K562 (cell line): ENCODE measurements at regions not wholly inside any gene's neighbourhood (a gene's known extent, or its start where the extent isn't known, plus 50 kb on each side); places are given as distances from the start of the nearest gene placed in this dataset.

Experiments used
- ATAC-seq: fragments of 200-7000 bp; cut with Tn5 transposase; 3 replicates; pipeline ENCODE4 v1.9.1; 2020; ENCODE audit warnings: moderate library complexity
- BruUV-seq: library from RNA; stranded (reverse); fragments of 400-500 nt; replicated peaks from 2 replicates; lab custom pipeline; 2021; lab: Mats Ljungman, UMichigan
- CTCF ChIA-PET: fragments of 300-600 bp; formaldehyde crosslinking; extraction: SDS; loops from one replicate; lab custom pipeline; 2021; ENCODE audit warnings: low intra/inter-chr PET ratio; lab: Yijun Ruan, JAX
- POLR2A ChIA-PET: fragments of 300-600, 350-650 bp; sonication (Branson Sonifier 250); formaldehyde crosslinking; extraction: SDS; loops from one replicate; lab custom pipeline; 2021; ENCODE audit warnings: antibody characterized with exemption, inconsistent platforms; lab: Yijun Ruan, JAX
- DNase-seq, 4 experiments: peaks; one replicate each; pipeline versions ENCODE4 v3.0.0 to v3.0.0-alpha.2; 2011 to 2018; ENCODE audit warnings: low spot score in 3 of 4, mixed read lengths in 3 of 4; ENCODE audit errors: extremely low read depth in 1 of 4
- FAIRE-seq: peaks from 2 replicates; lab custom pipeline; 2011; peaks lifted over from hg19 to GRCh38; lab: Jason Lieb, UNC
- H2AFZ ChIP-seq: 2 replicates; pipeline ENCODE4 v1.6.0; 2011; ENCODE audit warnings: low read depth, low read length, control low read depth, inconsistent platforms
- H3K27ac ChIP-seq: fragments of 200-600 bp; 3 replicates; pipeline ENCODE4 v1.8.0; 2011; ENCODE audit warnings: low read depth, mild to moderate bottlenecking, control low read depth, inconsistent platforms, low read length, moderate library complexity, mixed read lengths; ENCODE audit errors: extremely low read depth
- H3K27me3 ChIP-seq, 2 experiments: fragments of 300-600 bp in 1 of 2; 2 replicates in 1 of 2; 3 replicates in 1 of 2; pipeline versions ENCODE4 v1.6.0 to v1.8.0; 2011; ENCODE audit warnings: inconsistent platforms in 2 of 2, low read length in 2 of 2, mild to moderate bottlenecking in 1 of 2, mixed read lengths in 1 of 2, moderate library complexity in 1 of 2; ENCODE audit not compliant: control insufficient read depth in 2 of 2, insufficient read depth in 2 of 2
- H3K36me3 ChIP-seq: fragments of 300-600 bp; 3 replicates; pipeline ENCODE4 v1.8.0; 2011; ENCODE audit warnings: mild to moderate bottlenecking, low read length, inconsistent platforms; ENCODE audit not compliant: control insufficient read depth, insufficient read depth
- H3K4me1 ChIP-seq, 2 experiments: fragments of 200-600 bp in 1 of 2; replicated peaks in 1 of 2; 2 replicates in 1 of 2; 3 replicates in 1 of 2; pipeline versions ENCODE4 v1.5.1 to v1.8.0; 2011; ENCODE audit warnings: inconsistent platforms in 2 of 2, low read length in 2 of 2, mild to moderate bottlenecking in 1 of 2, mixed read lengths in 1 of 2, moderate library complexity in 1 of 2; ENCODE audit not compliant: control insufficient read depth in 2 of 2, insufficient read depth in 2 of 2
- H3K4me2 ChIP-seq: 2 replicates; pipeline ENCODE4 v1.6.1; 2011; ENCODE audit warnings: low read length, control low read depth, inconsistent platforms, mixed read lengths; ENCODE audit not compliant: insufficient read depth
- H3K4me3 ChIP-seq: fragments of 200-600 bp; sonication (generic), shearing (Covaris generic); 2 replicates; pipeline ENCODE4 v1.5.1; 2016; ENCODE audit warnings: control low read depth, inconsistent platforms
- H3K79me2 ChIP-seq: fragments of 200-600 bp; 3 replicates; pipeline ENCODE4 v1.8.0; 2011; ENCODE audit warnings: low read length, inconsistent platforms; ENCODE audit not compliant: control insufficient read depth, insufficient read depth
- H3K9ac ChIP-seq, 2 experiments: 2 replicates each; pipeline versions ENCODE4 v1.6.0 to v1.6.1; 2011; ENCODE audit warnings: low read depth in 2 of 2, low read length in 2 of 2, control low read depth in 1 of 2, inconsistent platforms in 1 of 2, mild to moderate bottlenecking in 1 of 2, mixed read lengths in 1 of 2; ENCODE audit not compliant: insufficient read depth in 1 of 2
- H3K9me1 ChIP-seq: one replicate; pipeline ENCODE4 v1.6.0; 2011; ENCODE audit warnings: inconsistent platforms, mild to moderate bottlenecking, low read length, moderate library complexity; ENCODE audit not compliant: control insufficient read depth, insufficient read depth
- H3K9me3 ChIP-seq: replicated peaks from 2 replicates; pipeline ENCODE4 v1.5.1; 2011; ENCODE audit warnings: low read depth, low read length, inconsistent platforms; ENCODE audit not compliant: control insufficient read depth, insufficient read depth
- H4K20me1 ChIP-seq: replicated peaks from 2 replicates; pipeline ENCODE4 v1.6.1; 2011; ENCODE audit warnings: low read length, inconsistent platforms, mixed read lengths; ENCODE audit not compliant: control insufficient read depth, insufficient read depth
- AFF1 ChIP-seq, 2 experiments: fragments of 450-650 bp; IDR thresholded peaks; 2 replicates each; pipeline ENCODE4 v1.6.1; 2018; ENCODE audit warnings: mild to moderate bottlenecking in 2 of 2, low read depth in 1 of 2; ENCODE audit not compliant: partially characterized antibody in 2 of 2
- ARID3A ChIP-seq: IDR thresholded peaks from 2 replicates; pipeline ENCODE4 v1.6.1; 2012; ENCODE audit warnings: low read depth, low read length, improper control_type of control experiment, borderline replicate concordance
- CREB5 ChIP-seq: fragments of 250-450 bp; sonication (Bioruptor Pico); IDR thresholded peaks from 2 replicates; pipeline ENCODE4 v1.5.0; 2020; ENCODE audit warnings: mild to moderate bottlenecking
- GATA2 ChIP-seq: sonication (generic); formaldehyde crosslinking; IDR thresholded peaks from 2 replicates; pipeline ENCODE4 v1.4.0; 2020; ENCODE audit warnings: mild to moderate bottlenecking, missing genetic modification reagents
- MBD2 ChIP-seq: sonication (generic); IDR thresholded peaks from 2 replicates; pipeline ENCODE4 v1.6.1; 2016; ENCODE audit warnings: low read depth, borderline replicate concordance
- MEF2D ChIP-seq: conservative IDR thresholded peaks from 2 replicates; pipeline ENCODE4 v1.6.1; 2016; ENCODE audit warnings: low read depth, missing genetic modification characterization, missing compliant biosample characterization
- MTF1 ChIP-seq: fragments of 250-450 bp; sonication (Bioruptor Pico); IDR thresholded peaks from 2 replicates; pipeline ENCODE4 v1.9.0; 2021; ENCODE audit warnings: moderate library complexity, mild to moderate bottlenecking, inconsistent platforms, borderline replicate concordance
- NBN ChIP-seq: fragments of 450-650 bp; IDR thresholded peaks from 2 replicates; pipeline ENCODE4 v1.6.1; 2016; ENCODE audit warnings: low read depth, mild to moderate bottlenecking
- NR3C1 ChIP-seq: sonication (generic); formaldehyde crosslinking; IDR thresholded peaks from 2 replicates; pipeline ENCODE4 v1.8.1; 2022; ENCODE audit warnings: missing genetic modification reagents
- NRF1 ChIP-seq, 2 experiments: fragments of 450-650 bp; IDR thresholded peaks in 1 of 2; conservative IDR thresholded peaks in 1 of 2; 2 replicates each; pipeline ENCODE4 v1.6.1; 2014; ENCODE audit warnings: mild to moderate bottlenecking in 2 of 2
- RUNX1 ChIP-seq: sonication (generic); IDR thresholded peaks from 2 replicates; pipeline ENCODE4 v1.6.1; 2016; ENCODE audit warnings: antibody characterized with exemption, low read depth
- TARDBP ChIP-seq: fragments of 450-650 bp; IDR thresholded peaks from 2 replicates; pipeline ENCODE4 v1.6.1; 2016
- TEAD4 ChIP-seq, 2 experiments: sonication (generic) in 1 of 2; formaldehyde crosslinking in 1 of 2; IDR thresholded peaks; 2 replicates each; pipeline versions ENCODE4 v1.6.1 to v1.8.0; 2012 to 2022; ENCODE audit warnings: borderline replicate concordance in 1 of 2, inconsistent platforms in 1 of 2, low read length in 1 of 2, mild to moderate bottlenecking in 1 of 2, missing genetic modification reagents in 1 of 2
- ZNF282 ChIP-seq: sonication (generic); formaldehyde crosslinking; IDR thresholded peaks from 2 replicates; pipeline ENCODE4 v1.8.1; 2023; ENCODE audit warnings: missing genetic modification reagents
- ZNF77 ChIP-seq: fragments of 250-450 bp; sonication (Bioruptor Pico); IDR thresholded peaks from 2 replicates; pipeline ENCODE4 v1.5.0; 2020
- whole genome bisulfite sequencing: fragments of 100-300 bp; shearing (Covaris generic); methylation state at CpG from one replicate; pipeline ENCODE4 v1.1.6; 2016; ENCODE audit warnings: low coverage, mixed read lengths; ENCODE audit not compliant: insufficient coverage; ENCODE audit errors: missing lambda C conversion rate; 5-methylcytosine and 5-hydroxymethylcytosine counted together
- in situ Hi-C: fragments of 300-500 bp; cut with MboI; formaldehyde crosslinking; loops from 4 replicates; pipeline ENCODE4 v1.15.0; 2018; ENCODE audit warnings: inconsistent platforms, mixed read lengths
- intact Hi-C: fragments of 100-400 bp; cut with micrococcal nuclease; formaldehyde crosslinking; loops from 2 replicates; pipeline ENCODE4 v1.14.2; 2022

GRCh38 chr1:201704439-201704792 is 124.5 kb upstream of the IPO9 start:
- DNase-seq (no peak), ATAC-seq (no peak), FAIRE-seq (no peak)
- no TSS peak for BruUV-seq
- H3K79me2 ChIP-seq = no peaks in the 10 kb centered on the region
- WGBS = 26% methylated on average over 2 of the region's 2 CpGs
- ChIA-PET CTCF (interaction anchor here (0.6 to 7.0 kb wide), 8 partner anchors 88 to 223 kb away, joined by 3 to 138 read pairs (median 4); partner anchors contain the start of gene IPO9), POLR2A (interaction anchor here (1.0 to 1.9 kb wide), 4 partner anchors 9 to 170 kb away, joined by 3 to 9 read pairs (median 3); no protein-coding TSS in a partner anchor)
- H3K9ac ChIP-seq = no peak overlapping the region
- 0 out of 2 replicates have a peak, but pooled peaks cover 2% of the 10 kb centered on the region for H4K20me1 ChIP-seq
- H3K36me3 ChIP-seq = no peaks in the 10 kb centered on the region
- no peak overlapping the region for H3K4me3 ChIP-seq
- H3K4me1 ChIP-seq = peaks cover 11 to 15% of the 10 kb centered on the region in 2 experiments
- intact Hi-C loops = loop anchor here (1.0 kb wide), 4 partner anchors 126 to 222 kb away; no protein-coding TSS in a partner anchor
- no peak overlapping the region for H3K4me2 ChIP-seq
- in situ Hi-C loops = no loop called here
- peaks cover 0 to 4% of the 10 kb centered on the region in 2 experiments; a peak in 1 of 5 replicates for H3K27me3 ChIP-seq
- 0 out of 2 replicates have a peak, but pooled peaks have one; percentile 3 for TF ChIP-seq MEF2D (tag)
- no peak; the same call in 1 of the 2 replicates for TF ChIP-seq TARDBP
- TF ChIP-seq ARID3A = no peak
- TF ChIP-seq TEAD4 (IDR thresholded peaks at IDR 0.05; ENCODE audit: low read length) = no peak
- no peak for TF ChIP-seq TEAD4 (CRISPR knock-in tag; IDR thresholded peaks at IDR 0.05; ENCODE audit: borderline replicate concordance)
- no peak for TF ChIP-seq MBD2
- TF ChIP-seq ZNF282 (CRISPR knock-in tag) = peak; percentile 8; the same call in 1 of the 2 replicates
- TF ChIP-seq NBN = no peak
- peak; percentile 9; the same call in 1 of the 2 replicates for TF ChIP-seq NR3C1 (CRISPR knock-in tag)
- no peak for TF ChIP-seq MTF1
- peak in 1 of 2 experiments; percentile 8 for TF ChIP-seq AFF1 (IDR thresholded peaks at IDR 0.05; ENCODE audit: low read depth in 1 of 2, partially characterized antibody in 2 of 2)
- TF ChIP-seq ZNF77 (CRISPR knock-in tag) = no peak
- no peak for TF ChIP-seq CREB5 (CRISPR knock-in tag)
- TF ChIP-seq GATA2 (CRISPR knock-in tag) = no peak
- no peak for TF ChIP-seq RUNX1
- TF ChIP-seq NRF1 (conservative IDR thresholded peaks at IDR 0.05 in 1 of 2, IDR thresholded peaks at IDR 0.05 in 1 of 2) = 0 out of 4 replicates have a peak, but pooled peaks of 1 of the 2 experiments have one; percentile 13
- no peaks in the 10 kb centered on the region for H3K9me1 ChIP-seq
- H3K27ac ChIP-seq = no peak overlapping the region
- H2AFZ ChIP-seq = no peak overlapping the region
- 0 out of 2 replicates have a peak, but pooled peaks cover 2% of the 10 kb centered on the region for H3K9me3 ChIP-seq
